Parathyroid adenoma (tissue), 2 donors: ENCODE measurements at regions not wholly inside any gene's neighbourhood (a gene's known extent, or its start where the extent isn't known, plus 50 kb on each side); places are given as distances from the start of the nearest gene placed in this dataset.

ENCODE experiments used
- H2AFZ ChIP-seq: fragments of 300-600 bp; sonication (generic); one replicate; pipeline ENCODE4 v1.7.0; 2017; ENCODE audit warnings: antibody characterized with exemption, mild to moderate bottlenecking
- H3K27ac ChIP-seq: fragments of 300-600 bp; sonication (generic); one replicate; pipeline ENCODE4 v1.7.0; 2017
- H3K27me3 ChIP-seq: fragments of 300-600 bp; sonication (generic); one replicate; pipeline ENCODE4 v1.7.0; 2017; ENCODE audit warnings: low read length; ENCODE audit not compliant: control insufficient read depth, insufficient read depth
- H3K36me3 ChIP-seq: fragments of 300-600 bp; sonication (generic); one replicate; pipeline ENCODE4 v1.7.0; 2017; ENCODE audit warnings: low read length; ENCODE audit not compliant: control insufficient read depth, insufficient read depth
- H3K4me1 ChIP-seq: fragments of 300-600 bp; sonication (generic); one replicate; pipeline ENCODE4 v1.7.0; 2017; ENCODE audit warnings: control low read depth
- H3K4me2 ChIP-seq: fragments of 300-600 bp; sonication (generic); one replicate; pipeline ENCODE4 v1.7.0; 2017; ENCODE audit warnings: low read length
- H3K4me3 ChIP-seq: fragments of 300-600 bp; sonication (generic); one replicate; pipeline ENCODE4 v1.7.0; 2017; ENCODE audit warnings: low read depth, low read length
- H3K79me2 ChIP-seq: fragments of 300-600 bp; sonication (generic); one replicate; pipeline ENCODE4 v1.7.0; 2017; ENCODE audit warnings: control low read depth
- H3K9ac ChIP-seq: fragments of 300-600 bp; sonication (generic); one replicate; pipeline ENCODE4 v1.7.0; 2017; ENCODE audit warnings: mild to moderate bottlenecking
- H3K9me3 ChIP-seq: fragments of 300-600 bp; sonication (generic); one replicate; pipeline ENCODE4 v1.7.0; 2017; ENCODE audit warnings: low read length; ENCODE audit not compliant: control insufficient read depth
- CTCF ChIP-seq: fragments of 300-600 bp; sonication (generic); IDR thresholded peaks from one replicate; pipeline ENCODE4 v1.7.0; 2017; ENCODE audit warnings: antibody characterized with exemption, mild to moderate bottlenecking
- donor health status: primary hyperparathyroidism.

- H3K36me3 ChIP-seq = no peaks in the 10 kb centered on the region
- no peak overlapping the region for H2AFZ ChIP-seq
- no peak overlapping the region for H3K9ac ChIP-seq
- H3K4me1 ChIP-seq = no peaks in the 10 kb centered on the region
- H3K27me3 ChIP-seq = no peaks in the 10 kb centered on the region
- no peaks in the 10 kb centered on the region for H3K79me2 ChIP-seq
- TF ChIP-seq CTCF = no peak
- H3K9me3 ChIP-seq = no peaks in the 10 kb centered on the region
- H3K4me3 ChIP-seq = no peak overlapping the region
- no peak overlapping the region for H3K4me2 ChIP-seq
- no peak overlapping the region for H3K27ac ChIP-seq
These were observed 109.4 kb downstream of the ZNF518B start for GRCh38 chr4:10347815-10348214.

GRCh38 chr4:10347281-10347795, 109.9 kb downstream of the ZNF518B start:
- no peak overlapping the region for H2AFZ ChIP-seq
- H3K4me1 ChIP-seq = no peaks in the 10 kb centered on the region
- H3K9ac ChIP-seq = no peak overlapping the region
- H3K27me3 ChIP-seq = no peaks in the 10 kb centered on the region
- H3K36me3 ChIP-seq = no peaks in the 10 kb centered on the region
- TF ChIP-seq CTCF = no peak
- no peak overlapping the region for H3K4me3 ChIP-seq
- no peak overlapping the region for H3K27ac ChIP-seq
- no peaks in the 10 kb centered on the region for H3K79me2 ChIP-seq
- no peaks in the 10 kb centered on the region for H3K9me3 ChIP-seq
- H3K4me2 ChIP-seq = no peak overlapping the region

GRCh38 chr4:10346023-10346422, 111.2 kb downstream of the ZNF518B start:
- Histone ChIP-seq H3K79me2 (no peaks in the 10 kb centered on the region), H3K9me3 (no peaks in the 10 kb centered on the region), H3K36me3 (no peaks in the 10 kb centered on the region), H3K27me3 (no peaks in the 10 kb centered on the region), H3K4me2 (no peak overlapping the region), H2AFZ (no peak overlapping the region), H3K4me1 (no peaks in the 10 kb centered on the region), H3K9ac (no peak overlapping the region), H3K4me3 (no peak overlapping the region), H3K27ac (no peak overlapping the region)
- TF ChIP-seq CTCF = no peak

GRCh38 chr4:10345381-10345784, 111.8 kb downstream of the ZNF518B start:
- no peak overlapping the region for H3K4me2 ChIP-seq
- no peak overlapping the region for H2AFZ ChIP-seq
- no peaks in the 10 kb centered on the region for H3K4me1 ChIP-seq
- H3K79me2 ChIP-seq = no peaks in the 10 kb centered on the region
- no peak for TF ChIP-seq CTCF
- no peaks in the 10 kb centered on the region for H3K36me3 ChIP-seq
- H3K9me3 ChIP-seq = no peaks in the 10 kb centered on the region
- H3K27me3 ChIP-seq = no peaks in the 10 kb centered on the region
- no peak overlapping the region for H3K4me3 ChIP-seq
- H3K27ac ChIP-seq = no peak overlapping the region
- no peak overlapping the region for H3K9ac ChIP-seq

GRCh38 chr4:10344824-10345223, 112.4 kb downstream of the ZNF518B start:
- no peaks in the 10 kb centered on the region for H3K36me3 ChIP-seq
- H3K9me3 ChIP-seq = no peaks in the 10 kb centered on the region
- H3K27me3 ChIP-seq = no peaks in the 10 kb centered on the region
- TF ChIP-seq CTCF = no peak
- H3K79me2 ChIP-seq = no peaks in the 10 kb centered on the region
- no peak overlapping the region for H3K4me2 ChIP-seq
- no peak overlapping the region for H3K4me3 ChIP-seq
- no peak overlapping the region for H2AFZ ChIP-seq
- no peaks in the 10 kb centered on the region for H3K4me1 ChIP-seq
- H3K27ac ChIP-seq = no peak overlapping the region
- H3K9ac ChIP-seq = no peak overlapping the region
